MCF 10A (cell line): ENCODE measurements at regions not wholly inside any gene's neighbourhood (a gene's known extent, or its start where the extent isn't known, plus 50 kb on each side); places are given as distances from the start of the nearest gene placed in this dataset.

Source experiments
- BruUV-seq: library from RNA; stranded (reverse); fragments of 400-500 nt; replicated peaks from 2 replicates; lab custom pipeline; 2021; lab: Mats Ljungman, UMichigan
- CTCF ChIA-PET: fragments of 300-600 bp; sonication (Branson Sonifier 250); formaldehyde crosslinking; extraction: SDS; loops from one replicate; lab custom pipeline; 2021; ENCODE audit warnings: antibody characterized with exemption, inconsistent platforms; lab: Yijun Ruan, JAX
- POLR2A ChIA-PET: fragments of 300-600, 350-650 bp; sonication (Branson Sonifier 250); formaldehyde crosslinking; extraction: SDS; loops from one replicate; lab custom pipeline; 2020; ENCODE audit warnings: antibody characterized with exemption, inconsistent platforms; lab: Yijun Ruan, JAX
- DNase-seq: peaks from one replicate; pipeline ENCODE4 v3.0.0-alpha.2; 2018; ENCODE audit not compliant: unreplicated experiment
- H3K27ac Mint-ChIP-seq: one replicate; pipeline ENCODE4 v1.8.0; 2022; ENCODE audit warnings: mild to moderate bottlenecking, low read depth, mixed read lengths; ENCODE audit not compliant: unreplicated experiment
- H3K27me3 Mint-ChIP-seq: one replicate; pipeline ENCODE4 v1.8.0; 2022; ENCODE audit warnings: mixed read lengths; ENCODE audit not compliant: insufficient read depth, unreplicated experiment
- H3K36me3 Mint-ChIP-seq: one replicate; pipeline ENCODE4 v1.8.0; 2022; ENCODE audit warnings: mild to moderate bottlenecking, moderate library complexity, mixed read lengths; ENCODE audit not compliant: insufficient read depth, unreplicated experiment
- H3K4me1 Mint-ChIP-seq: one replicate; pipeline ENCODE4 v1.8.0; 2022; ENCODE audit warnings: mixed read lengths; ENCODE audit not compliant: insufficient read depth, unreplicated experiment
- H3K4me3 Mint-ChIP-seq: one replicate; pipeline ENCODE4 v1.8.0; 2022; ENCODE audit warnings: mild to moderate bottlenecking, moderate library complexity, mixed read lengths; ENCODE audit not compliant: unreplicated experiment
- H3K9me3 Mint-ChIP-seq: one replicate; pipeline ENCODE4 v1.8.0; 2022; ENCODE audit warnings: mixed read lengths; ENCODE audit not compliant: unreplicated experiment
- intact Hi-C: fragments of 100-400 bp; cut with micrococcal nuclease; formaldehyde crosslinking; loops from 2 replicates; pipeline ENCODE4 v1.14.1; 2022
- TF ChIP-seq, protein P1 (sequence below): fragments of 200-600 bp; IDR thresholded peaks from one replicate; pipeline ENCODE4 v1.8.0; 2022; ENCODE audit warnings: antibody characterized with exemption, mild to moderate bottlenecking; ENCODE audit not compliant: unreplicated experiment

DNA sequence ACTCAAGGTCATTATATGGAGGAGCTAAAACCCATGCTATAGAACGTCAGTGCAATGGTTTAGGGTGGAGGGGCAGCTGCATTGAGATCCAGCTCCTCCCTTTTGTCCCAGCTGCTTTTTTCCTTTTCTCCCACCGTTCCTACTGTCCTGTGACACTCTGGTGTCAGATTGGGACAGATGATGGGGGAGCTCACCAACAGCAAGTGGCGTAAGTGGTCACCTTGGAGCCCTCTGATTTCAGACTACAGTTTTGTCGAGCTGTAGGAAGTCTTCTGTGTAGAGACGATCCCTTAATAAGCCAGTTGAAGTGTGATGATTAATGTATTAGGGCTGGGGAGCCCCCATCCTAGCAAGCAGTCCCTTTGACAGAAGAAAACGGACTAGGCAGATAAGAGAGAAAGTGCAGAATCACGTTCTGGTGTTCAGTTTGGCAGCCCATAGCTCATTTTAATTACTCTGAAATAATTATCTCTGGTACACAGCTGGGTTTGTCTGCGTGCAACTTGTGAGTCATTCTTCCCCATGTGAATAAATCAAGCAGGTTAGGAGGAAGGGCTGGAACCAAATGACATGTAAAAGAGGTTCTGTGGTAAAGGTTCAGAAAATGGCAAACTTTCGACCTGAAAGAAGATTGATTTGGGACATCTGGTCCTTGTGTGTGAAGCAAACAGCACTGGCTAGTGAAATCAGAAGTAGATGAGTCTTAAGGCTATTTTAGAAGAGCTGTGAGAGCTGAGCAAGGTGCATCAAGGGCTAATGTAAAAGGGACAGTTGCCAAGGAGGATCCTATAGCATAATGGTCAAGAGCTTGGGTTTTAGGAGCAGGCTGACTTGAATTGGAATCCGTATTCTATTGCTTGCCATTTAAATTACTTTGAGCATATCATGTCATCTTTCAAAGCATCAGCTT is 241.4 kb downstream of the EDEM1 start:
- DNase-seq = no peak
- intact Hi-C loops = loop anchor here (5.0 kb wide), 1 partner anchor 358 kb away; no protein-coding TSS in a partner anchor
- BruUV-seq = no TSS peak
- ChIA-PET CTCF (interaction anchor here (0.7 to 1.3 kb wide), 6 partner anchors 13 to 1377 kb away, joined by 3 to 6 read pairs (median 4); no protein-coding TSS in a partner anchor), POLR2A (no interaction called here)
- H3K4me3 Mint-ChIP-seq = no peak overlapping the region
- peaks cover 16% of the 10 kb centered on the region for H3K4me1 Mint-ChIP-seq
- H3K36me3 Mint-ChIP-seq = no peaks in the 10 kb centered on the region
- no peaks in the 10 kb centered on the region for H3K9me3 Mint-ChIP-seq
- TF ChIP-seq, protein P1, sequence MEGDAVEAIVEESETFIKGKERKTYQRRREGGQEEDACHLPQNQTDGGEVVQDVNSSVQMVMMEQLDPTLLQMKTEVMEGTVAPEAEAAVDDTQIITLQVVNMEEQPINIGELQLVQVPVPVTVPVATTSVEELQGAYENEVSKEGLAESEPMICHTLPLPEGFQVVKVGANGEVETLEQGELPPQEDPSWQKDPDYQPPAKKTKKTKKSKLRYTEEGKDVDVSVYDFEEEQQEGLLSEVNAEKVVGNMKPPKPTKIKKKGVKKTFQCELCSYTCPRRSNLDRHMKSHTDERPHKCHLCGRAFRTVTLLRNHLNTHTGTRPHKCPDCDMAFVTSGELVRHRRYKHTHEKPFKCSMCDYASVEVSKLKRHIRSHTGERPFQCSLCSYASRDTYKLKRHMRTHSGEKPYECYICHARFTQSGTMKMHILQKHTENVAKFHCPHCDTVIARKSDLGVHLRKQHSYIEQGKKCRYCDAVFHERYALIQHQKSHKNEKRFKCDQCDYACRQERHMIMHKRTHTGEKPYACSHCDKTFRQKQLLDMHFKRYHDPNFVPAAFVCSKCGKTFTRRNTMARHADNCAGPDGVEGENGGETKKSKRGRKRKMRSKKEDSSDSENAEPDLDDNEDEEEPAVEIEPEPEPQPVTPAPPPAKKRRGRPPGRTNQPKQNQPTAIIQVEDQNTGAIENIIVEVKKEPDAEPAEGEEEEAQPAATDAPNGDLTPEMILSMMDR = no peak
- H3K27me3 Mint-ChIP-seq = peaks cover 11% of the 10 kb centered on the region
- H3K27ac Mint-ChIP-seq = no peak overlapping the region

- no peaks in the 10 kb centered on the region for H3K9me3 Mint-ChIP-seq
Observed at GRCh38 chr3:5429517-5429890, 242.0 kb downstream of the EDEM1 start.

DNA sequence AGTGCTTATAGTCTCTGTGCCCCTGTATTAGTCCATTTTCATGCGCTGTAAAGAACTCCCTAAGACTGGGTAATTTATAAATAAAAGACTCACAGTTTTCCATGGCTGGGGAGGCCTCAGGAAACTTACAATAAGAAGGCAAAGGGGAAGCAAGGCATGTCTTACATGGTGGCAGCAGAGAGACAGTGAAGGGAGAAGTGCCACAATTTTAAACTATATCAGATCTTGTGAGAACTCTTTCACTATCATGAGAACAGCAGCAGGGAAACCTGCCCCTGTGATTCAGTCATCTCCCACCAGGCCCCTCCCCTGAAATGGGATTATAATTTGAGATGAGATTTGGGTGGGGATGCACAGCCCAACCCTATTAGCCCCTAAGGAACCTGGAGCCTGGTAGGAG is 243.2 kb downstream of the EDEM1 start:
- intact Hi-C loops = no loop called here
- TF ChIP-seq, protein P1 = no peak
- no peaks in the 10 kb centered on the region for H3K36me3 Mint-ChIP-seq
- H3K9me3 Mint-ChIP-seq = no peaks in the 10 kb centered on the region
- H3K4me3 Mint-ChIP-seq = no peak overlapping the region
- BruUV-seq = no TSS peak
- H3K4me1 Mint-ChIP-seq = peaks cover 16% of the 10 kb centered on the region
- no peak for DNase-seq
- no peak overlapping the region for H3K27ac Mint-ChIP-seq
- ChIA-PET CTCF (interaction anchor here (0.7 kb wide), 1 partner anchor 1372 kb away, joined by 4 read pairs; no protein-coding TSS in a partner anchor), POLR2A (no interaction called here)
- peaks cover 11% of the 10 kb centered on the region for H3K27me3 Mint-ChIP-seq

More at GRCh38 chr3:5429517-5429890, 242.0 kb downstream of the EDEM1 start:
- intact Hi-C loops = loop anchor here (5.0 kb wide), 1 partner anchor 358 kb away; no protein-coding TSS in a partner anchor
- no peaks in the 10 kb centered on the region for H3K36me3 Mint-ChIP-seq
- DNase-seq = no peak
- H3K27me3 Mint-ChIP-seq = peaks cover 11% of the 10 kb centered on the region
- ChIA-PET POLR2A (no interaction called here), CTCF (interaction anchor here (0.7 to 1.3 kb wide), 4 partner anchors 14 to 1376 kb away, joined by 3 to 6 read pairs (median 4); no protein-coding TSS in a partner anchor)
- H3K27ac Mint-ChIP-seq = no peak overlapping the region
- no peak overlapping the region for H3K4me3 Mint-ChIP-seq
- TF ChIP-seq, protein P1 = no peak
- BruUV-seq = no TSS peak
- peaks cover 16% of the 10 kb centered on the region for H3K4me1 Mint-ChIP-seq

DNA sequence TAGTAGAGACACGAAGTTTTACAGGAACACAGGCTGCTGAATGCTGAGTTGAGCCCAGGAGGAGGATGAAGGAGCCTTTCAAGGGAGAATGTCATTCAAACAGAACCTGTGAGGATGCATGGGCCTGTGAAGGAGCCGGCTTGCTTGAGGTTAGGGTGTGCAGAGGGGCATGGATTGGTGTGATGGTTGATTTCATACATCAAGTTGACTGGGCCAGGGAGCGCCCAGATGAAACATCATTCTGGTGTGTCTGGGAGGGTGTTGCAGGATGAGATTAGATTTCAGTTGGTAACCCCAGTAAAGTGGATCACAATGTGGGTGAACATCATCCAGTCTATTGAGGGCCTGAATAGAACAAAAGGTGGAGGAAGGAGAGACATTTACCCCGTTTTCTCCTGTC is 243.6 kb downstream of the EDEM1 start:
- Mint-ChIP-seq H3K27ac (no peak overlapping the region), H3K4me3 (no peak overlapping the region), H3K36me3 (no peaks in the 10 kb centered on the region), H3K4me1 (peaks cover 14% of the 10 kb centered on the region), H3K27me3 (peaks cover 11% of the 10 kb centered on the region), H3K9me3 (no peaks in the 10 kb centered on the region)
- TF ChIP-seq, protein P1 = no peak
- CTCF ChIA-PET = no interaction called here
- DNase-seq = no peak
- BruUV-seq = no TSS peak
- POLR2A ChIA-PET = no interaction called here
- intact Hi-C loops = no loop called here
